ENCODE measurements at regions not wholly inside any gene's neighbourhood (a gene's known extent, or its start where the extent isn't known, plus 50 kb on each side); places are given as distances from the start of the nearest gene placed in this dataset.

DNA sequence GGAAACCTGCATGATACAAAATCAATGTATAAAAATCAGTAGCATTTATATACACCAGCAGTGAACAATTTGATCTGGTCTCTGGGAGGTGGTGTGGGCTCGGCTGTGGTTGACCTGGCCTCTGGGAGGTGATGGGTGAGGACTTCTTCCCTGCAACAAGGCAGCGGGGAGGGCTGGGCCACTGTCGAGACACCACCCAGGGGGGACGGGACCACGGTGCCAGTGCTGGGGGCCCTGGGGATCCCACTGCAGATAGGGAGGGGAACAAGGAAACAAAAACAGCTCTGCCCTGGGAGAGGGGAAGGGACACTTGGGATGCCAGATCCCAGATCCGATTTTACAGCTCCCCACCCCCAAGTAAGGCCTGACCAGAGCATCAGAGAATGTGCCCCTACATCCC, 189.6 kb upstream of the SFSWAP start:
- ATAC-seq (ENCODE audit: low read depth) (no peak), DNase-seq (no peak)
- Histone ChIP-seq H3K18ac (ENCODE audit: low read depth, low read length) (no peak overlapping the region), H3K79me1 (ENCODE audit: low read depth in 1 of 2, low read length in 2 of 2) (no peaks in the 10 kb centered on the region), H2BK120ac (ENCODE audit: low read depth, low read length) (no peak overlapping the region), H2AK5ac (ENCODE audit: low read depth, low read length) (no peak overlapping the region), H4K20me1 (ENCODE audit: insufficient read depth, low read length) (no peaks in the 10 kb centered on the region), H4K8ac (ENCODE audit: low read depth in 2 of 2, low read length in 2 of 2) (no peak overlapping the region), H3K27ac (ENCODE audit: insufficient read depth, low read length) (no peak overlapping the region), H3K9ac (ENCODE audit: low read depth, low read length) (no peak overlapping the region), H3K4me1 (ENCODE audit: control insufficient read depth, insufficient read depth, low read length) (no peaks in the 10 kb centered on the region), H2AFZ (replicated peaks; ENCODE audit: low read length, poor library complexity) (no peak overlapping the region), H2AK9ac (replicated peaks; ENCODE audit: low read depth, low read length, poor library complexity) (no peak overlapping the region), H3K9me3 (ENCODE audit: control insufficient read depth, insufficient read depth, low read length) (peaks cover 16% of the 10 kb centered on the region), H3K36me3 (ENCODE audit: control insufficient read depth, insufficient read depth, low read length) (no peaks in the 10 kb centered on the region), H3K4ac (ENCODE audit: low read depth, low read length) (no peak overlapping the region), H4K5ac (ENCODE audit: low read depth, low read length) (no peak overlapping the region), H4K91ac (ENCODE audit: insufficient read depth, low read depth, low read length) (no peak overlapping the region), H3K14ac (replicated peaks; ENCODE audit: low read depth, low read length) (no peak overlapping the region), H2BK15ac (ENCODE audit: low read depth, low read length) (no peak overlapping the region), H2BK20ac (ENCODE audit: low read depth, low read length) (no peak overlapping the region), H3K27me3 (ENCODE audit: control insufficient read depth, insufficient read depth, low read length) (no peaks in the 10 kb centered on the region), H2BK5ac (ENCODE audit: low read depth, low read length, poor library complexity, severe bottlenecking) (no peak overlapping the region), H3K9me1 (ENCODE audit: insufficient read depth, low read length) (no peaks in the 10 kb centered on the region), H3K23ac (ENCODE audit: low read depth, low read length) (no peak overlapping the region), H3K4me2 (ENCODE audit: low read depth, low read length) (no peak overlapping the region), H3K4me3 (ENCODE audit: insufficient read depth, low read depth, low read length) (no peak overlapping the region), H3K56ac (ENCODE audit: extremely low read depth, insufficient read depth, low read length) (no peak overlapping the region)
- CTCF ChIA-PET = no interaction called here
- intact Hi-C loops (cut with micrococcal nuclease) (no loop called here), in situ Hi-C loops (cut with MboI; ENCODE audit: low sequenced_read_pairs) (no loop called here), dilution Hi-C loops (cut with HindIII; ENCODE audit: low sequenced_read_pairs, unreplicated experiment) (no loop called here)
- POLR2A ChIA-PET (ENCODE audit: unreplicated experiment) = no interaction called here
- no TSS peak for BruUV-seq (replicated peaks)
- WGBS, 2 experiments (ENCODE audit: extremely low coverage in 2 of 2, insufficient read length in 1 of 2) = 40% methylated on average over 1 of the region's 6 CpGs; no CpG with 5 or more reads in 1 of the 2 experiments
- TF ChIP-seq RFX5 (IDR thresholded peaks at IDR 0.05; ENCODE audit: low read depth, low read length) (no peak), CHD1 (IDR thresholded peaks at IDR 0.05; ENCODE audit: low read depth, low read length) (no peak), SMC3 (IDR thresholded peaks at IDR 0.05; ENCODE audit: low read depth, low read length) (no peak), MXI1 (IDR thresholded peaks at IDR 0.05; ENCODE audit: borderline replicate concordance, low read depth, low read length) (no peak)
- TF ChIP-seq, protein P1, sequence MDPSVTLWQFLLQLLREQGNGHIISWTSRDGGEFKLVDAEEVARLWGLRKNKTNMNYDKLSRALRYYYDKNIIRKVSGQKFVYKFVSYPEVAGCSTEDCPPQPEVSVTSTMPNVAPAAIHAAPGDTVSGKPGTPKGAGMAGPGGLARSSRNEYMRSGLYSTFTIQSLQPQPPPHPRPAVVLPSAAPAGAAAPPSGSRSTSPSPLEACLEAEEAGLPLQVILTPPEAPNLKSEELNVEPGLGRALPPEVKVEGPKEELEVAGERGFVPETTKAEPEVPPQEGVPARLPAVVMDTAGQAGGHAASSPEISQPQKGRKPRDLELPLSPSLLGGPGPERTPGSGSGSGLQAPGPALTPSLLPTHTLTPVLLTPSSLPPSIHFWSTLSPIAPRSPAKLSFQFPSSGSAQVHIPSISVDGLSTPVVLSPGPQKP (IDR thresholded peaks at IDR 0.05; ENCODE audit: borderline replicate concordance, low read depth, low read length) = no peak
- TF ChIP-seq, protein P2, sequence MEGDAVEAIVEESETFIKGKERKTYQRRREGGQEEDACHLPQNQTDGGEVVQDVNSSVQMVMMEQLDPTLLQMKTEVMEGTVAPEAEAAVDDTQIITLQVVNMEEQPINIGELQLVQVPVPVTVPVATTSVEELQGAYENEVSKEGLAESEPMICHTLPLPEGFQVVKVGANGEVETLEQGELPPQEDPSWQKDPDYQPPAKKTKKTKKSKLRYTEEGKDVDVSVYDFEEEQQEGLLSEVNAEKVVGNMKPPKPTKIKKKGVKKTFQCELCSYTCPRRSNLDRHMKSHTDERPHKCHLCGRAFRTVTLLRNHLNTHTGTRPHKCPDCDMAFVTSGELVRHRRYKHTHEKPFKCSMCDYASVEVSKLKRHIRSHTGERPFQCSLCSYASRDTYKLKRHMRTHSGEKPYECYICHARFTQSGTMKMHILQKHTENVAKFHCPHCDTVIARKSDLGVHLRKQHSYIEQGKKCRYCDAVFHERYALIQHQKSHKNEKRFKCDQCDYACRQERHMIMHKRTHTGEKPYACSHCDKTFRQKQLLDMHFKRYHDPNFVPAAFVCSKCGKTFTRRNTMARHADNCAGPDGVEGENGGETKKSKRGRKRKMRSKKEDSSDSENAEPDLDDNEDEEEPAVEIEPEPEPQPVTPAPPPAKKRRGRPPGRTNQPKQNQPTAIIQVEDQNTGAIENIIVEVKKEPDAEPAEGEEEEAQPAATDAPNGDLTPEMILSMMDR (conservative IDR thresholded peaks at IDR 0.05; ENCODE audit: low read depth, low read length) = no peak

Data from IMR-90 (cell line).